Trophoblast cell (in vitro differentiated cells and primary cell): ENCODE measurements at regions not wholly inside any gene's neighbourhood (a gene's known extent, or its start where the extent isn't known, plus 50 kb on each side); places are given as distances from the start of the nearest gene placed in this dataset.

ENCODE experiments used
- DNase-seq, 2 donors: peaks; one replicate each; pipeline ENCODE4 v3.0.0-alpha.2; 2016
- H2AFZ ChIP-seq: 2 replicates; pipeline ENCODE4 v1.6.1; 2013; ENCODE audit warnings: low read length, moderate library complexity, mild to moderate bottlenecking; ENCODE audit not compliant: insufficient read depth, poor library complexity
- H2AK5ac ChIP-seq: 2 replicates; pipeline ENCODE4 v1.6.1; 2013; ENCODE audit warnings: mild to moderate bottlenecking, low read length
- H2BK120ac ChIP-seq: 2 replicates; pipeline ENCODE4 v1.6.1; 2013; ENCODE audit warnings: low read length, mild to moderate bottlenecking, moderate library complexity; ENCODE audit not compliant: insufficient read depth, poor library complexity
- H2BK12ac ChIP-seq: 2 replicates; pipeline ENCODE4 v1.6.1; 2013; ENCODE audit warnings: mild to moderate bottlenecking, low read length, moderate library complexity
- H2BK5ac ChIP-seq: 2 replicates; pipeline ENCODE4 v1.6.1; 2013; ENCODE audit warnings: low read length, low read depth, moderate library complexity, mild to moderate bottlenecking; ENCODE audit not compliant: poor library complexity
- H3K14ac ChIP-seq: 2 replicates; pipeline ENCODE4 v1.6.1; 2013; ENCODE audit warnings: mild to moderate bottlenecking, low read length
- H3K18ac ChIP-seq: 2 replicates; pipeline ENCODE4 v1.6.1; 2013; ENCODE audit warnings: mild to moderate bottlenecking, low read length
- H3K23ac ChIP-seq: 2 replicates; pipeline ENCODE4 v1.6.1; 2013; ENCODE audit warnings: low read length
- H3K27ac ChIP-seq: 2 replicates; pipeline ENCODE4 v1.5.1; 2013; ENCODE audit warnings: low read depth, mild to moderate bottlenecking, inconsistent platforms, low read length, moderate library complexity
- H3K27me3 ChIP-seq: 2 replicates; pipeline ENCODE4 v1.6.1; 2013; ENCODE audit warnings: inconsistent platforms, mild to moderate bottlenecking, low read length, moderate library complexity; ENCODE audit not compliant: insufficient read depth
- H3K36me3 ChIP-seq, 2 experiments: 1 replicate in 1 of 2; 2 replicates in 1 of 2; pipeline ENCODE4 v1.6.1; 2013; ENCODE audit warnings: low read length in 2 of 2, mild to moderate bottlenecking in 2 of 2, moderate library complexity in 1 of 2; ENCODE audit not compliant: insufficient read depth in 2 of 2, control insufficient read depth in 1 of 2
- H3K4ac ChIP-seq: 2 replicates; pipeline ENCODE4 v1.6.1; 2013; ENCODE audit warnings: low read depth, mild to moderate bottlenecking, low read length, moderate library complexity
- H3K4me1 ChIP-seq, 2 experiments: 1 replicate in 1 of 2; 2 replicates in 1 of 2; pipeline ENCODE4 v1.6.1; 2013; ENCODE audit warnings: low read length in 2 of 2, mild to moderate bottlenecking in 2 of 2, moderate library complexity in 1 of 2; ENCODE audit not compliant: insufficient read depth in 2 of 2, control insufficient read depth in 1 of 2
- H3K4me2 ChIP-seq: 2 replicates; pipeline ENCODE4 v1.6.1; 2013; ENCODE audit warnings: inconsistent platforms, mild to moderate bottlenecking, low read length, moderate library complexity
- H3K4me3 ChIP-seq: 2 replicates; pipeline ENCODE4 v1.5.1; 2013; ENCODE audit warnings: mild to moderate bottlenecking, low read depth, low read length, inconsistent platforms
- H3K79me1 ChIP-seq: one replicate; pipeline ENCODE4 v1.6.1; 2013; ENCODE audit warnings: low read length
- H3K79me2 ChIP-seq: 2 replicates; pipeline ENCODE4 v1.6.1; 2013; ENCODE audit warnings: low read length, mild to moderate bottlenecking; ENCODE audit not compliant: control insufficient read depth, insufficient read depth, poor library complexity
- H3K9ac ChIP-seq: 2 replicates; pipeline ENCODE4 v1.6.1; 2013; ENCODE audit warnings: mild to moderate bottlenecking, low read length
- H3K9me3 ChIP-seq: 2 replicates; pipeline ENCODE4 v1.6.1; 2013; ENCODE audit warnings: low read depth, mild to moderate bottlenecking, control low read depth, inconsistent platforms, low read length; ENCODE audit not compliant: insufficient read depth
- H4K12ac ChIP-seq: 2 replicates; pipeline ENCODE4 v1.6.1; 2013; ENCODE audit warnings: low read depth, mild to moderate bottlenecking, low read length, moderate library complexity
- H4K8ac ChIP-seq: 2 replicates; pipeline ENCODE4 v1.6.1; 2013; ENCODE audit warnings: low read depth, mild to moderate bottlenecking, low read length, moderate library complexity
- H4K91ac ChIP-seq: one replicate; pipeline ENCODE4 v1.6.1; 2013; ENCODE audit warnings: low read depth, mild to moderate bottlenecking, low read length, moderate library complexity
- WGBS: extraction: QIAGEN DNeasy Blood & Tissue Kit; methylation state at CpG from one replicate; pipeline ENCODE4 v1.1.7; 2013; ENCODE audit warnings: missing lambda C conversion rate; ENCODE audit not compliant: insufficient read length, insufficient coverage; ENCODE audit errors: extremely low coverage; 5-methylcytosine and 5-hydroxymethylcytosine counted together

DNA sequence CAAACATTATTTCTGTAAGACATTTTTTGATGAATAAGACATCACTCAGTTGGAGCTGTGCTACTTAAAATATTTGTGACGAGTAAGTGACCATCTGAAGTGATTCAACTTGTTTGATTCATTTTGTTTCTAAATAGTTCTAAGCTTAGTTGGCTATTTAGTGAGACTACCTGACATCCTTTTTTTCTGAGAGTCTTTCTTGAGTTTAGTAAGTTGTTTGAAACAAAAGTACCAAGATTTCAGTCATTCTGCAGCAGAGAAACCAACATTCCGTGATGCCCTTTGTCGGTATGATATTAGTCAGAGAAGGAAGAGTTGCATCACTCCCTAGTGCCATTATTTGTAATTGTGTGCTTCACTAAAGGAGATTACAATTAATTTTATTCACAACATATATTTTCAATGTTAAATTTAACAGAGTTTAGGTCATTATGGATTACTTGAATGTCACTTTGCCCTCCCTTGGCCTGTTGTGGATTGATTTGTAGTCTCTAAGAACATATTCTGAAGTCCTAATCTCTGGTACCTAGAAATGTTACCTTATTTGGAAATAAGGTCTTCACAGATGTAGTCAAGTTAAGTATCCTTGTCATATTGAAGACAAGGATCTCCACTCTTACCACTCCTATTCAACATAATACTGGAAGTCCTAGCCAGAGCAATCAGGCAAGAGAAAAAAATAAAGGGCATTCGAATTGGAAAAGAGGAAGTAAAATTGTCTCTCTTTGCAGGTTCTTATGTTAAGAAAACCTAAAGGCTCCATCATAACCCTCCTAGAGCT lies 212.2 kb downstream of the PCSK1 start:
- no peak overlapping the region for H3K23ac ChIP-seq
- no peak overlapping the region for H2AK5ac ChIP-seq
- no peaks in the 10 kb centered on the region for H3K79me2 ChIP-seq
- no peak overlapping the region for H3K4me3 ChIP-seq
- WGBS = no CpG with 5 or more reads among the region's 4 CpGs
- H2BK12ac ChIP-seq = no peak overlapping the region
- no peak overlapping the region for H3K27ac ChIP-seq
- H3K9me3 ChIP-seq = no peaks in the 10 kb centered on the region
- no peak overlapping the region for H3K18ac ChIP-seq
- H3K4ac ChIP-seq = no peak overlapping the region
- no peaks in the 10 kb centered on the region for H3K36me3 ChIP-seq
- H2BK120ac ChIP-seq = no peak overlapping the region
- H4K8ac ChIP-seq = no peak overlapping the region
- no peak overlapping the region for H2AFZ ChIP-seq
- no peak overlapping the region for H3K4me2 ChIP-seq
- no peaks in the 10 kb centered on the region for H3K4me1 ChIP-seq
- no peak overlapping the region for H3K9ac ChIP-seq
- no peaks in the 10 kb centered on the region for H3K27me3 ChIP-seq
- no peaks in the 10 kb centered on the region for H3K79me1 ChIP-seq
- no peak overlapping the region for H4K12ac ChIP-seq
- no peak overlapping the region for H2BK5ac ChIP-seq
- peak in 1 of 2 donors; percentile 59 for DNase-seq
- H4K91ac ChIP-seq = no peak overlapping the region
- H3K14ac ChIP-seq = no peak overlapping the region

- Histone ChIP-seq H2BK12ac (no peak overlapping the region), H3K18ac (no peak overlapping the region), H2BK120ac (no peak overlapping the region), H2AK5ac (no peak overlapping the region), H3K23ac (no peak overlapping the region), H3K36me3 (no peaks in the 10 kb centered on the region), H3K27me3 (no peaks in the 10 kb centered on the region), H3K14ac (no peak overlapping the region), H4K91ac (no peak overlapping the region), H4K12ac (no peak overlapping the region), H3K79me1 (no peaks in the 10 kb centered on the region), H3K9ac (no peak overlapping the region), H3K4me2 (no peak overlapping the region), H3K4ac (no peak overlapping the region), H3K4me3 (no peak overlapping the region), H2BK5ac (no peak overlapping the region), H3K79me2 (no peaks in the 10 kb centered on the region), H2AFZ (no peak overlapping the region), H3K9me3 (no peaks in the 10 kb centered on the region), H3K27ac (no peak overlapping the region), H4K8ac (no peak overlapping the region), H3K4me1 (no peaks in the 10 kb centered on the region)
- no CpG with 5 or more reads among the region's 4 CpGs for WGBS
- peak; percentile 20 to 45 for DNase-seq
These were observed 213.3 kb downstream of the PCSK1 start for GRCh38 chr5:96219580-96220281.

DNA sequence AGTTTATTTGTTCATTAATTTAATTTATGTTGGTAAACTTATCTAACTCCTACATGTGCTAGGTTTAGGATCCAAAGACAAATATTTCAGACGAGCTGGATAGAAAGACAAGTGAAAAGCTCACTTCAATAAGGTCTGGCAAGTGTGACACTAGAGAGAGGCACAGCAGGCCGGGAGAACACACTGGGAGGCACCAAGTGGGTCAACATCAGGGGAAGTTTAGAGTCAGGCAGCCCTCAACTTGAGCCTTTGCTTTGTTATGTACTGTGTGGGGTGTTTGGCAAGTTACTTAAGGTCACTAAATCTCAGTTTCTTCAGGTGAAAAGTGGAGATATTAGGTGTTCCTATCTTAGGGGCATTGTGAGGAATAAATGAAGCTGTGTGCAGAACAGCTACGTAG lies 214.4 kb downstream of the PCSK1 start:
- Histone ChIP-seq H3K9ac (no peak overlapping the region), H2BK120ac (no peak overlapping the region), H2AK5ac (no peak overlapping the region), H3K14ac (no peak overlapping the region), H3K79me1 (no peaks in the 10 kb centered on the region), H3K79me2 (no peaks in the 10 kb centered on the region), H3K36me3 (no peaks in the 10 kb centered on the region), H3K23ac (no peak overlapping the region), H3K18ac (no peak overlapping the region), H3K27me3 (no peaks in the 10 kb centered on the region), H4K12ac (no peak overlapping the region), H2BK5ac (no peak overlapping the region), H3K4me2 (no peak overlapping the region), H3K4ac (no peak overlapping the region), H3K4me1 (no peaks in the 10 kb centered on the region), H3K9me3 (no peaks in the 10 kb centered on the region), H3K27ac (no peak overlapping the region), H4K91ac (no peak overlapping the region), H2BK12ac (no peak overlapping the region), H3K4me3 (no peak overlapping the region), H4K8ac (no peak overlapping the region), H2AFZ (no peak overlapping the region)
- WGBS = no CpG with 5 or more reads among the region's 3 CpGs
- no peak for DNase-seq

DNA sequence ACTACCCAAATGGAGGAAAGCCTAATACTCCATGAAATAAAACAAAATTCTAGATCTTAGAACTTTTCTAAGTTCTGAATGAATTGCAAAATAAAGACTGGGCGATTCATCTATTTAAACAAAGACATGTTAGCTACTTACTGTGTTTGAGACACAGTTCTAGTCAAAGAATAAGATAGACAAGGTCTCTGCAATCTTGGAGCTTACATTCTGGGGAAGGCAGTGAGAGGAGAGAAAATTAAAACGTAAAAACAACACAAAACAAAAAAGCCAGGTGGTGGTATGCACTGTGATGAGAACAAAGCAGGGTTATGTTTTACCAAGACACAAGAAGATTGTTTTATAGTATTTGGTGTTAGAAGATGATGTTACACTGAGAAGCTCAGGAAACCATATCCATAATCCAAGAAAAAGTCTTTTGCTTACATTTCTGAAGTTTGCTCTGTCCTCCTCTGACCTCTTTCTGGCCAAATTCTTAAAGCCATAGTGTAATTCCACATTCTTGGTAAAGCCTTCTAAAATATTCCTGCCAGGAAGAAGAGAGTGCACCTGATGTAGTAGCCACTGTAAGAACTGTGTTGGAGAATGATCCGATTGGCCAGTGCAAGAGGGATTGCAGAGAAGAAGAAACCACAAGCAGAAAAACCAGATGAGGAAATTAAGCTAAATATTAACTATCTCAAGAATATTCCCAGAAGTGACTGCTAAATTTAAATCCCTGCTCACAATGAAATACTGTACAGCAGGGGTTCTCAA lies 218.4 kb downstream of the PCSK1 start:
- no peak overlapping the region for H4K91ac ChIP-seq
- no peak overlapping the region for H3K27ac ChIP-seq
- H3K36me3 ChIP-seq = no peaks in the 10 kb centered on the region
- H2BK5ac ChIP-seq = no peak overlapping the region
- no peak overlapping the region for H4K8ac ChIP-seq
- H4K12ac ChIP-seq = no peak overlapping the region
- no peak overlapping the region for H3K18ac ChIP-seq
- no peak overlapping the region for H3K4me2 ChIP-seq
- no peak overlapping the region for H3K14ac ChIP-seq
- H3K23ac ChIP-seq = no peak overlapping the region
- no peaks in the 10 kb centered on the region for H3K9me3 ChIP-seq
- no peak overlapping the region for H2BK120ac ChIP-seq
- H3K4me1 ChIP-seq = no peaks in the 10 kb centered on the region
- H3K27me3 ChIP-seq = no peaks in the 10 kb centered on the region
- H2AK5ac ChIP-seq = no peak overlapping the region
- H2BK12ac ChIP-seq = no peak overlapping the region
- H3K4ac ChIP-seq = no peak overlapping the region
- H2AFZ ChIP-seq = no peak overlapping the region
- no peaks in the 10 kb centered on the region for H3K79me2 ChIP-seq
- H3K79me1 ChIP-seq = no peaks in the 10 kb centered on the region
- DNase-seq = no peak
- no peak overlapping the region for H3K4me3 ChIP-seq
- no CpG with 5 or more reads among the region's 3 CpGs for WGBS
- H3K9ac ChIP-seq = no peak overlapping the region
